ENCODE measurements at regions not wholly inside any gene's neighbourhood (a gene's known extent, or its start where the extent isn't known, plus 50 kb on each side); places are given as distances from the start of the nearest gene placed in this dataset.

DNA sequence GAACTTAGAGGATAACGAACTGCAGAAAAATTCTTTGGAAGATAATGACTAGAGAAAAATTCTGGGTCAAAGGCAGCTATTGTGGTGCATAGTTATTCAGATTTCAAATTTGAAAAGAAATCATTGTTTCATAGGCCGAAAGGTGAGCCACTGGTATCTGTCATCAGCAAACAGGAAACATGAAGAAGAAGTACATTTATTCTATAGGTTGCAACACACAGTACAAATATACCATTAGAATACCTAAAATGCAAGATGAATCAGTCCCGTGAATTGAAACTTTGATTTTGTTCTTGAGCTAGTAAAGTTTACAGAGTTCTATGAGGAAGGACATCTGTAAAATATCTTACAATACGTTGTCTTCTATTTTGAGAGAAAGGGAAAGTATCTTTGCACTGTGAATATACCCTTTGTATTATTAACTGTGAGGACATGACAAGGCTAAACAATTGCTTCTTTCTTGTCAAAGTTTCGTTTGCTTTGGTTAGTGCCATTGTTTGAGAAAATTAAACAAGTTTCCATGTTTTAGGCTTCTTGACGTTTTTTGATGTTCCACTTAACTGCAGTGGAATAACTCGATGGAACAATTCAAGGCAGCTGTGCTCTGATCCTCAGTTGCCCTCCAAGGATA, 84.7 kb downstream of the HDGFL1 start:
- TF ChIP-seq, protein P1, sequence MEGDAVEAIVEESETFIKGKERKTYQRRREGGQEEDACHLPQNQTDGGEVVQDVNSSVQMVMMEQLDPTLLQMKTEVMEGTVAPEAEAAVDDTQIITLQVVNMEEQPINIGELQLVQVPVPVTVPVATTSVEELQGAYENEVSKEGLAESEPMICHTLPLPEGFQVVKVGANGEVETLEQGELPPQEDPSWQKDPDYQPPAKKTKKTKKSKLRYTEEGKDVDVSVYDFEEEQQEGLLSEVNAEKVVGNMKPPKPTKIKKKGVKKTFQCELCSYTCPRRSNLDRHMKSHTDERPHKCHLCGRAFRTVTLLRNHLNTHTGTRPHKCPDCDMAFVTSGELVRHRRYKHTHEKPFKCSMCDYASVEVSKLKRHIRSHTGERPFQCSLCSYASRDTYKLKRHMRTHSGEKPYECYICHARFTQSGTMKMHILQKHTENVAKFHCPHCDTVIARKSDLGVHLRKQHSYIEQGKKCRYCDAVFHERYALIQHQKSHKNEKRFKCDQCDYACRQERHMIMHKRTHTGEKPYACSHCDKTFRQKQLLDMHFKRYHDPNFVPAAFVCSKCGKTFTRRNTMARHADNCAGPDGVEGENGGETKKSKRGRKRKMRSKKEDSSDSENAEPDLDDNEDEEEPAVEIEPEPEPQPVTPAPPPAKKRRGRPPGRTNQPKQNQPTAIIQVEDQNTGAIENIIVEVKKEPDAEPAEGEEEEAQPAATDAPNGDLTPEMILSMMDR (IDR thresholded peaks at IDR 0.05) = no peak
- TF ChIP-seq POLR2A (IDR thresholded peaks at IDR 0.05) = no peak
- no peak for TF ChIP-seq EP300 (IDR thresholded peaks at IDR 0.05)

Data from tibial nerve (tissue), 4 donors.